SU-DHL-6 (cell line): ENCODE measurements at regions not wholly inside any gene's neighbourhood (a gene's known extent, or its start where the extent isn't known, plus 50 kb on each side); places are given as distances from the start of the nearest gene placed in this dataset.

Source experiments
- H2AFZ ChIP-seq: fragments of 200-600 bp; sonication (generic); 2 replicates; pipeline ENCODE4 v1.6.1; 2014; ENCODE audit warnings: low read depth, mild to moderate bottlenecking, moderate library complexity, mixed read lengths, antibody characterized with exemption, low read length; ENCODE audit not compliant: severe bottlenecking
- H3F3A ChIP-seq: fragments of 200-600 bp; shearing (Covaris generic); 2 replicates; pipeline ENCODE4 v1.6.0; 2016; ENCODE audit warnings: antibody characterized with exemption, mild to moderate bottlenecking; ENCODE audit not compliant: insufficient read depth
- H3K27ac ChIP-seq: fragments of 200-600 bp; sonication (generic); 2 replicates; pipeline ENCODE4 v1.5.1; 2016; ENCODE audit warnings: low read depth, mild to moderate bottlenecking, low read length, moderate library complexity, mixed read lengths
- H3K27me3 ChIP-seq: fragments of 200-600 bp; sonication (generic), shearing (Covaris generic); 2 replicates; pipeline ENCODE4 v1.6.0; 2014; ENCODE audit warnings: mild to moderate bottlenecking, low read length
- H3K36me3 ChIP-seq: fragments of 200-600 bp; sonication (generic); 2 replicates; pipeline ENCODE4 v1.6.1; 2014; ENCODE audit warnings: mild to moderate bottlenecking, low read length, mixed read lengths
- H3K4me2 ChIP-seq: fragments of 300-600, 200-600 bp; shearing (Covaris generic), sonication (generic); 2 replicates; pipeline ENCODE4 v1.6.0; 2014; ENCODE audit warnings: low read length, low read depth, mild to moderate bottlenecking; ENCODE audit not compliant: poor library complexity, severe bottlenecking
- H3K4me3 ChIP-seq: fragments of 200-600 bp; sonication (generic); 2 replicates; pipeline ENCODE4 v1.5.1; 2014; ENCODE audit warnings: antibody characterized with exemption, low read length, mild to moderate bottlenecking, mixed read lengths; ENCODE audit not compliant: insufficient read depth, poor library complexity, severe bottlenecking
- H3K79me2 ChIP-seq: fragments of 200-600 bp; sonication (generic); 2 replicates; pipeline ENCODE4 v1.6.1; 2014; ENCODE audit warnings: mild to moderate bottlenecking, low read length, moderate library complexity; ENCODE audit not compliant: insufficient read depth
- H3K9ac ChIP-seq: fragments of 200-600 bp; sonication (generic); 2 replicates; pipeline ENCODE4 v1.7.0; 2014; ENCODE audit warnings: mild to moderate bottlenecking, low read length
- H3K9me2 ChIP-seq: fragments of 200-600 bp; sonication (generic); replicated peaks from 2 replicates; pipeline ENCODE4 v1.6.1; 2014; ENCODE audit warnings: low read length; ENCODE audit not compliant: insufficient read depth
- H3K9me3 ChIP-seq: fragments of 200-600 bp; sonication (generic); 2 replicates; pipeline ENCODE4 v1.6.1; 2014; ENCODE audit warnings: low read length, mixed read lengths; ENCODE audit not compliant: insufficient read depth
- H4K20me1 ChIP-seq: fragments of 200-600 bp; sonication (generic); 2 replicates; pipeline ENCODE4 v1.6.1; 2014; ENCODE audit warnings: low read depth, mild to moderate bottlenecking, antibody characterized with exemption, low read length, moderate library complexity, mixed read lengths
- EZH2phosphoT487 ChIP-seq: fragments of 200-600 bp; sonication (generic), shearing (Covaris generic); conservative IDR thresholded peaks from 2 replicates; pipeline ENCODE4 v1.6.1; 2018; ENCODE audit warnings: mild to moderate bottlenecking, antibody characterized with exemption, low read length, moderate library complexity, mixed read lengths
- TF ChIP-seq, protein P1 (sequence below): fragments of 200-600 bp; sonication (generic); IDR thresholded peaks from one replicate; pipeline ENCODE4 v1.5.1; 2017; ENCODE audit warnings: antibody characterized with exemption, mild to moderate bottlenecking, low read length, moderate library complexity; ENCODE audit not compliant: insufficient read depth, poor library complexity, severe bottlenecking

DNA sequence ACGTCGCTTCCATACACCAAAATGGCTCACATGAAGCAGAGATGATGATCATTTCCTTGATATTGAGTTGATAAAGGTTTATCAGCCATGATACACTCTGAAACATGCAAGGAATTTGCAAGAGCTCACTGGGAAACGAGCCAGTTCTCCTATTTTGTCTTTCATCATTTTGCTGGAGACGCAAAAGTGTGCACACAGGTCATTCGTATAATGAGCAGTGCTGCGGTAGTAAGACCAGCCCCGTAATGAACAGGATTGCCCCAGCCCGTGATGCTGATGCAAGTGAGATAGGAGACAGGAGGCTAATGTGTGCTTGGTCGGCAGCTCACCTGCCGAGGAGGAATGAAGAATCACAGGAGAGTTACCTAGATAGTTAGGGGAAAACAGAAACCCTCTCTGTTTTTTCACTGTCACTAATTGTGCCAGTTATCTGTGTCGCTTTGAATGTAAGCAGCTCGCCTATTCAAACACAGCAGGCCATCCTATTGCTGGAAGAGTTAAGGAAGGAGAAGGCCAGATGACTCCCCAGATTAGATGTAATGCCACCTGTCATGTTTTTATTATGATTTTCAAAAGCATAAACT, 391.8 kb downstream of the SAMD5 start:
- H3K9me2 ChIP-seq, result no peaks in the 10 kb centered on the region
- H3K9ac ChIP-seq, result no peak overlapping the region
- H3K27ac ChIP-seq, result no peak overlapping the region
- H4K20me1 ChIP-seq, result no peaks in the 10 kb centered on the region
- no peaks in the 10 kb centered on the region for H3K9me3 ChIP-seq
- H3K4me3 ChIP-seq, result no peak overlapping the region
- TF ChIP-seq, protein P1, sequence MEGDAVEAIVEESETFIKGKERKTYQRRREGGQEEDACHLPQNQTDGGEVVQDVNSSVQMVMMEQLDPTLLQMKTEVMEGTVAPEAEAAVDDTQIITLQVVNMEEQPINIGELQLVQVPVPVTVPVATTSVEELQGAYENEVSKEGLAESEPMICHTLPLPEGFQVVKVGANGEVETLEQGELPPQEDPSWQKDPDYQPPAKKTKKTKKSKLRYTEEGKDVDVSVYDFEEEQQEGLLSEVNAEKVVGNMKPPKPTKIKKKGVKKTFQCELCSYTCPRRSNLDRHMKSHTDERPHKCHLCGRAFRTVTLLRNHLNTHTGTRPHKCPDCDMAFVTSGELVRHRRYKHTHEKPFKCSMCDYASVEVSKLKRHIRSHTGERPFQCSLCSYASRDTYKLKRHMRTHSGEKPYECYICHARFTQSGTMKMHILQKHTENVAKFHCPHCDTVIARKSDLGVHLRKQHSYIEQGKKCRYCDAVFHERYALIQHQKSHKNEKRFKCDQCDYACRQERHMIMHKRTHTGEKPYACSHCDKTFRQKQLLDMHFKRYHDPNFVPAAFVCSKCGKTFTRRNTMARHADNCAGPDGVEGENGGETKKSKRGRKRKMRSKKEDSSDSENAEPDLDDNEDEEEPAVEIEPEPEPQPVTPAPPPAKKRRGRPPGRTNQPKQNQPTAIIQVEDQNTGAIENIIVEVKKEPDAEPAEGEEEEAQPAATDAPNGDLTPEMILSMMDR, result no peak
- no peak for TF ChIP-seq EZH2phosphoT487
- no peak overlapping the region for H3K4me2 ChIP-seq
- no peaks in the 10 kb centered on the region for H3K27me3 ChIP-seq
- no peak overlapping the region for H2AFZ ChIP-seq
- H3K36me3 ChIP-seq, result no peaks in the 10 kb centered on the region
- no peaks in the 10 kb centered on the region for H3K79me2 ChIP-seq
- no peaks in the 10 kb centered on the region for H3F3A ChIP-seq

DNA sequence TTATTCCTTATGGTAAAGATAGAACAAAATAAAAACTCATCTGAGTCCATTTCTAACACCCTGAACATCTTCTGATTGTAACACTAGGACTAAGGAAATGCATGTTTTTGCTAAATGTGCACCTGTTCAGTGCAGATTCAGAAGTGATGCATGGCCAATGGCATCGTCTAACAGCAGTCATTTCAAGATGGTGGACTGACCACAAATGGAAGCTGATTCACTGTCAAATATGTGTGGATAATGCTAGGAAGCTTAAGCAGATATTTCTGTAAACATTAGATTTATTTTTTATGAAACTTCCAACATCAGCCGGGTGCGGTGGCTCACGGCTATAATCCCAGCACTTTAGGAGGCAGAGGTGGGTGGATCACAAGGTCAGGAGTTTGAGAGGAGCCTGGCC, 394.8 kb downstream of the SAMD5 start:
- no peaks in the 10 kb centered on the region for H3F3A ChIP-seq
- H3K27ac ChIP-seq, result no peak overlapping the region
- TF ChIP-seq, protein P1, result no peak
- no peak for TF ChIP-seq EZH2phosphoT487
- H2AFZ ChIP-seq, result no peak overlapping the region
- H3K9ac ChIP-seq, result no peak overlapping the region
- no peaks in the 10 kb centered on the region for H3K36me3 ChIP-seq
- no peaks in the 10 kb centered on the region for H3K9me2 ChIP-seq
- no peaks in the 10 kb centered on the region for H3K9me3 ChIP-seq
- no peak overlapping the region for H3K4me2 ChIP-seq
- H3K27me3 ChIP-seq, result no peaks in the 10 kb centered on the region
- H3K79me2 ChIP-seq, result no peaks in the 10 kb centered on the region
- no peaks in the 10 kb centered on the region for H4K20me1 ChIP-seq
- H3K4me3 ChIP-seq, result no peak overlapping the region

DNA sequence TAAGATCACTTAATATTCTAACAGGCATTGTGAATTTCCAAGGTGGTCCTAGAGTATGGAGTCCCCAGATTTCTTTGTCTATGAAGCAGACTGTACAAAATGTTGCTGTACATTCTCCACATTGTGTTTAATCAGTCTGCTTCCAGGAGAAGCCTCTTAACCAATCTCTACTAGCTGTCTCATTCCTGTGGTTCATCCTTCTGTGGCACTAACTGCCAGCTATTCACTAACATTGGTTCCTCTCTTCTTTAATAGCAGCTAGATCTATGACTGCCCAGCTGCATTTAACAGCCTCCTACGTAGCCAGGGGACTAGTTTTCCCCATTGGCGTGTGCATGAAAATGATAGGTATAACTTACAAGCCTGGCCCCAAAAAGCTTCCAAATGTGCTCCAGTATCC, 395.4 kb downstream of the SAMD5 start:
- Histone ChIP-seq H3K9ac (no peak overlapping the region), H3K27me3 (no peaks in the 10 kb centered on the region), H3K9me2 (no peaks in the 10 kb centered on the region), H3F3A (no peaks in the 10 kb centered on the region), H3K79me2 (no peaks in the 10 kb centered on the region), H4K20me1 (no peaks in the 10 kb centered on the region), H2AFZ (no peak overlapping the region), H3K4me3 (no peak overlapping the region), H3K9me3 (no peaks in the 10 kb centered on the region), H3K36me3 (no peaks in the 10 kb centered on the region), H3K27ac (no peak overlapping the region), H3K4me2 (no peak overlapping the region)
- no peak for TF ChIP-seq EZH2phosphoT487
- TF ChIP-seq, protein P1, result no peak
